H9 (cell line): ENCODE measurements at regions not wholly inside any gene's neighbourhood (a gene's known extent, or its start where the extent isn't known, plus 50 kb on each side); places are given as distances from the start of the nearest gene placed in this dataset.

Experiments
- DNase-seq: peaks from one replicate; pipeline ENCODE4 v3.0.0-alpha.2; 2017
- H2AFZ ChIP-seq: one replicate; pipeline ENCODE4 v1.6.1; 2013; ENCODE audit warnings: mild to moderate bottlenecking, low read length, control low read depth, moderate library complexity
- H2AK5ac ChIP-seq: 2 replicates; pipeline ENCODE4 v1.6.1; 2013; ENCODE audit warnings: low read length, control low read depth, mixed read lengths; ENCODE audit not compliant: insufficient read length
- H2BK120ac ChIP-seq: one replicate; pipeline ENCODE4 v1.6.1; 2013; ENCODE audit warnings: low read depth, mild to moderate bottlenecking, low read length, control low read depth, inconsistent platforms; ENCODE audit not compliant: poor library complexity, severe bottlenecking
- H2BK12ac ChIP-seq: 2 replicates; pipeline ENCODE4 v1.6.1; 2013; ENCODE audit warnings: low read length, control low read depth, mixed read lengths, low read depth; ENCODE audit not compliant: insufficient read length
- H2BK15ac ChIP-seq: 2 replicates; pipeline ENCODE4 v1.6.1; 2013; ENCODE audit warnings: low read depth, low read length, control low read depth
- H2BK20ac ChIP-seq: one replicate; pipeline ENCODE4 v1.6.1; 2013; ENCODE audit warnings: low read depth, mild to moderate bottlenecking, low read length, control low read depth, inconsistent platforms; ENCODE audit not compliant: poor library complexity, severe bottlenecking
- H2BK5ac ChIP-seq: 2 replicates; pipeline ENCODE4 v1.6.1; 2013; ENCODE audit warnings: low read length, control low read depth, mixed read lengths; ENCODE audit not compliant: insufficient read length
- H3K14ac ChIP-seq: 2 replicates; pipeline ENCODE4 v1.6.1; 2013; ENCODE audit warnings: low read length, control low read depth; ENCODE audit not compliant: insufficient read depth
- H3K18ac ChIP-seq: 2 replicates; pipeline ENCODE4 v1.6.1; 2013; ENCODE audit warnings: low read depth, mild to moderate bottlenecking, mixed read lengths, low read length, control low read depth; ENCODE audit not compliant: insufficient read length
- H3K23ac ChIP-seq: 2 replicates; pipeline ENCODE4 v1.6.1; 2013; ENCODE audit warnings: low read length, control low read depth, mixed read lengths, low read depth; ENCODE audit not compliant: insufficient read length
- H3K23me2 ChIP-seq: 2 replicates; pipeline ENCODE4 v1.6.1; 2013; ENCODE audit warnings: low read depth, mild to moderate bottlenecking, mixed read lengths, low read length, control low read depth; ENCODE audit not compliant: insufficient read length, poor library complexity, severe bottlenecking
- H3K27ac ChIP-seq: 2 replicates; pipeline ENCODE4 v1.5.1; 2013; ENCODE audit warnings: low read length, control low read depth, mixed read lengths, low read depth; ENCODE audit not compliant: insufficient read length
- H3K27me3 ChIP-seq: 2 replicates; pipeline ENCODE4 v1.6.1; 2013; ENCODE audit warnings: low read length, control low read depth, inconsistent platforms; ENCODE audit not compliant: insufficient read depth
- H3K4ac ChIP-seq: 2 replicates; pipeline ENCODE4 v1.6.1; 2013; ENCODE audit warnings: low read depth, mild to moderate bottlenecking, control low read depth, inconsistent platforms, low read length, moderate library complexity
- H3K4me1 ChIP-seq: 2 replicates; pipeline ENCODE4 v1.6.1; 2013; ENCODE audit warnings: low read length, control low read depth, inconsistent platforms; ENCODE audit not compliant: insufficient read depth
- H3K4me2 ChIP-seq: 2 replicates; pipeline ENCODE4 v1.6.1; 2013; ENCODE audit warnings: low read length, control low read depth, mixed read lengths; ENCODE audit not compliant: insufficient read length, insufficient read depth
- H3K56ac ChIP-seq: 2 replicates; pipeline ENCODE4 v1.6.1; 2013; ENCODE audit warnings: low read depth, mild to moderate bottlenecking, mixed read lengths, low read length, control low read depth; ENCODE audit not compliant: insufficient read length
- H3K79me1 ChIP-seq: 2 replicates; pipeline ENCODE4 v1.6.1; 2013; ENCODE audit warnings: low read depth, mild to moderate bottlenecking, moderate library complexity, low read length, control low read depth, inconsistent platforms; ENCODE audit not compliant: insufficient read depth, poor library complexity, severe bottlenecking
- H3K79me2 ChIP-seq: 2 replicates; pipeline ENCODE4 v1.6.1; 2013; ENCODE audit warnings: low read length, control low read depth, inconsistent platforms; ENCODE audit not compliant: insufficient read depth
- H3K9ac ChIP-seq: 2 replicates; pipeline ENCODE4 v1.6.1; 2013; ENCODE audit warnings: low read length, control low read depth, mixed read lengths; ENCODE audit not compliant: insufficient read length; ENCODE audit errors: extremely low read depth
- H3K9me3 ChIP-seq: one replicate; pipeline ENCODE4 v1.6.1; 2013; ENCODE audit warnings: low read depth, low read length, inconsistent platforms; ENCODE audit not compliant: control insufficient read depth
- H3T11ph ChIP-seq: one replicate; pipeline ENCODE4 v1.6.1; 2013; ENCODE audit warnings: mild to moderate bottlenecking, low read length, control low read depth, inconsistent platforms
- H4K20me1 ChIP-seq: one replicate; pipeline ENCODE4 v1.6.1; 2013; ENCODE audit not compliant: control insufficient read depth, insufficient read length, insufficient read depth
- H4K5ac ChIP-seq: 2 replicates; pipeline ENCODE4 v1.6.1; 2013; ENCODE audit warnings: low read depth, mild to moderate bottlenecking, mixed read lengths, low read length, control low read depth; ENCODE audit not compliant: insufficient read length
- H4K8ac ChIP-seq: replicated peaks from 2 replicates; pipeline ENCODE4 v1.6.1; 2013; ENCODE audit warnings: low read length, control low read depth, mixed read lengths, low read depth; ENCODE audit not compliant: insufficient read length
- H4K91ac ChIP-seq: 2 replicates; pipeline ENCODE4 v1.6.1; 2013; ENCODE audit warnings: low read depth, mild to moderate bottlenecking, moderate library complexity, mixed read lengths, low read length, control low read depth; ENCODE audit not compliant: insufficient read length
- H3K27ac Mint-ChIP-seq, 3 experiments: 2 replicates in 2 of 3; 3 replicates in 1 of 3; pipeline ENCODE4 v1.8.0; 2020 to 2021; ENCODE audit warnings: mixed read lengths in 3 of 3, mild to moderate bottlenecking in 1 of 3, moderate library complexity in 1 of 3
- H3K27me3 Mint-ChIP-seq: 2 replicates; pipeline ENCODE4 v1.8.0; 2021; ENCODE audit warnings: low read depth, mild to moderate bottlenecking, moderate library complexity, mixed read lengths
- H3K36me3 Mint-ChIP-seq, 3 experiments: 2 replicates in 2 of 3; 3 replicates in 1 of 3; pipeline ENCODE4 v1.8.0; 2020 to 2021; ENCODE audit warnings: low read depth in 3 of 3, mixed read lengths in 3 of 3; ENCODE audit not compliant: insufficient read depth in 1 of 3
- H3K4me1 Mint-ChIP-seq, 2 experiments: 2 replicates each; pipeline ENCODE4 v1.8.0; 2020; ENCODE audit warnings: mixed read lengths in 2 of 2
- H3K4me3 Mint-ChIP-seq, 2 experiments: 2 replicates in 1 of 2; 3 replicates in 1 of 2; pipeline ENCODE4 v1.8.0; 2020 to 2021; ENCODE audit warnings: mild to moderate bottlenecking in 2 of 2, mixed read lengths in 2 of 2, moderate library complexity in 1 of 2
- H3K9me3 Mint-ChIP-seq, 2 experiments: 2 replicates in 1 of 2; 3 replicates in 1 of 2; pipeline ENCODE4 v1.8.0; 2020; ENCODE audit warnings: mild to moderate bottlenecking in 2 of 2, mixed read lengths in 2 of 2, moderate library complexity in 1 of 2
- WGBS: extraction: QIAGEN DNeasy Blood & Tissue Kit; methylation state at CpG from one replicate; pipeline ENCODE4 v1.1.7; 2013; ENCODE audit warnings: missing lambda C conversion rate, low lambda C conversion rate, mixed read lengths; ENCODE audit not compliant: insufficient read length; ENCODE audit errors: extremely low coverage; 5-methylcytosine and 5-hydroxymethylcytosine counted together
- TF ChIP-seq, protein P1 (sequence below): fragments of 200-600 bp; sonication (generic); conservative IDR thresholded peaks from 3 replicates; pipeline ENCODE4 v1.8.0; 2021; ENCODE audit warnings: antibody characterized with exemption, mild to moderate bottlenecking

DNA sequence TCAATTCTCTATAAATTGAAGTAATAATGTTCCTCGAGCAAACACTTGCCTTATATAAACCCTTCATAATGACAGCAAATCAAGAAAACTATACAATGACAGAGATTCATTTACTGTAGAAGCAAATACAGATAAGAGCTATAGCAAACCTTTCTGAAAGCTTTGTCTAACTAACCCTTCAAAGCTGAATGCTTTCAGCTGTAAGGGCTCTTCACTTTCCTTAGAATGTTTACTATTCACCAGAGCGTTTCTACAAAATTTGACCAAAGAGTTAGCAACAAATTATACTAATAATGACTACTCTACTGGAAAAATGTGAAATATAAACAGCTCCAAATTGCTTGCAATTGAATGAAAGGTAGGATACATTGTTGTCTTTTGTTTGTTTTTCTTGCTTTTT is 218.1 kb downstream of the SLITRK5 start:
- H4K91ac ChIP-seq: no peak overlapping the region
- no peak overlapping the region for H3K4me2 ChIP-seq
- no peaks in the 10 kb centered on the region for H3K27me3 ChIP-seq
- Mint-ChIP-seq H3K4me1 (peaks cover 3 to 6% of the 10 kb centered on the region in 2 experiments; a peak in 3 of 4 replicates), H3K27ac (no peak overlapping the region), H3K36me3 (no peaks in the 10 kb centered on the region), H3K9me3 (no peaks in the 10 kb centered on the region), H3K4me3 (no peak overlapping the region), H3K27me3 (no peaks in the 10 kb centered on the region)
- H4K20me1 ChIP-seq: no peaks in the 10 kb centered on the region
- no peak overlapping the region for H4K5ac ChIP-seq
- no peak overlapping the region for H3K23ac ChIP-seq
- H2AK5ac ChIP-seq: no peak overlapping the region
- H2BK12ac ChIP-seq: no peak overlapping the region
- no peak overlapping the region for H2BK120ac ChIP-seq
- DNase-seq: no peak
- no peak overlapping the region for H3K27ac ChIP-seq
- no peak overlapping the region for H2BK5ac ChIP-seq
- H3T11ph ChIP-seq: no peak overlapping the region
- H3K18ac ChIP-seq: no peak overlapping the region
- no peak overlapping the region for H2BK20ac ChIP-seq
- H3K23me2 ChIP-seq: no peaks in the 10 kb centered on the region
- no peak overlapping the region for H3K14ac ChIP-seq
- WGBS: no CpG with 5 or more reads among the region's 2 CpGs
- no peaks in the 10 kb centered on the region for H3K79me2 ChIP-seq
- no peaks in the 10 kb centered on the region for H3K4me1 ChIP-seq
- H3K9me3 ChIP-seq: no peaks in the 10 kb centered on the region
- no peak overlapping the region for H3K56ac ChIP-seq
- TF ChIP-seq, protein P1, sequence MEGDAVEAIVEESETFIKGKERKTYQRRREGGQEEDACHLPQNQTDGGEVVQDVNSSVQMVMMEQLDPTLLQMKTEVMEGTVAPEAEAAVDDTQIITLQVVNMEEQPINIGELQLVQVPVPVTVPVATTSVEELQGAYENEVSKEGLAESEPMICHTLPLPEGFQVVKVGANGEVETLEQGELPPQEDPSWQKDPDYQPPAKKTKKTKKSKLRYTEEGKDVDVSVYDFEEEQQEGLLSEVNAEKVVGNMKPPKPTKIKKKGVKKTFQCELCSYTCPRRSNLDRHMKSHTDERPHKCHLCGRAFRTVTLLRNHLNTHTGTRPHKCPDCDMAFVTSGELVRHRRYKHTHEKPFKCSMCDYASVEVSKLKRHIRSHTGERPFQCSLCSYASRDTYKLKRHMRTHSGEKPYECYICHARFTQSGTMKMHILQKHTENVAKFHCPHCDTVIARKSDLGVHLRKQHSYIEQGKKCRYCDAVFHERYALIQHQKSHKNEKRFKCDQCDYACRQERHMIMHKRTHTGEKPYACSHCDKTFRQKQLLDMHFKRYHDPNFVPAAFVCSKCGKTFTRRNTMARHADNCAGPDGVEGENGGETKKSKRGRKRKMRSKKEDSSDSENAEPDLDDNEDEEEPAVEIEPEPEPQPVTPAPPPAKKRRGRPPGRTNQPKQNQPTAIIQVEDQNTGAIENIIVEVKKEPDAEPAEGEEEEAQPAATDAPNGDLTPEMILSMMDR: no peak
- no peak overlapping the region for H3K4ac ChIP-seq
- no peak overlapping the region for H2AFZ ChIP-seq
- no peak overlapping the region for H4K8ac ChIP-seq
- H3K79me1 ChIP-seq: no peaks in the 10 kb centered on the region
- H2BK15ac ChIP-seq: no peak overlapping the region
- H3K9ac ChIP-seq: no peak overlapping the region
